ENCODE measurements at regions not wholly inside any gene's neighbourhood (a gene's known extent, or its start where the extent isn't known, plus 50 kb on each side); places are given as distances from the start of the nearest gene placed in this dataset.
"Not testable (repeated sequence)": the region's sequence is repeated elsewhere in the genome, so short reads cannot be mapped to it uniquely, and the experiment has no call there.

GRCh38 chr6:27668442-27669294, 195.8 kb upstream of the ZNF184 start:
- H3K4me1 Mint-ChIP-seq: peaks cover 26% of the 10 kb centered on the region
- intact Hi-C loops (cut with micrococcal nuclease): loop anchor here (1.0 to 5.0 kb wide), 5 partner anchors 12 to 390 kb away; no protein-coding TSS in a partner anchor
- H3K4me3 Mint-ChIP-seq: no peak overlapping the region
- no peak for DNase-seq
- peak overlapping the region; percentile 53 for H3K27ac Mint-ChIP-seq
- H3K36me3 Mint-ChIP-seq (ENCODE audit: low read depth): peaks cover 2% of the 10 kb centered on the region
- H3K27me3 Mint-ChIP-seq: peaks cover 64% of the 10 kb centered on the region
- peaks cover 19% of the 10 kb centered on the region for H3K9me3 Mint-ChIP-seq
- CTCF ChIA-PET: interaction anchor here (1.1 kb wide), 1 partner anchor 84 kb away, joined by 3 read pairs; no protein-coding TSS in a partner anchor
- no peak for ATAC-seq (ENCODE audit: low read depth)
- POLR2A ChIA-PET: no interaction called here
- no peak for TF ChIP-seq CTCF (IDR thresholded peaks at IDR 0.05)

GRCh38 chr6:27667657-27668441, 194.9 kb upstream of the ZNF184 start:
- peaks cover 2% of the 10 kb centered on the region for H3K36me3 Mint-ChIP-seq (ENCODE audit: low read depth)
- no peak for ATAC-seq (ENCODE audit: low read depth)
- CTCF ChIA-PET: interaction anchor here (1.1 kb wide), 1 partner anchor 85 kb away, joined by 3 read pairs; no protein-coding TSS in a partner anchor
- peak overlapping the region; percentile 53 for H3K27ac Mint-ChIP-seq
- peaks cover 15% of the 10 kb centered on the region for H3K9me3 Mint-ChIP-seq
- H3K27me3 Mint-ChIP-seq: peaks cover 63% of the 10 kb centered on the region
- intact Hi-C loops (cut with micrococcal nuclease): loop anchor here (1.0 to 5.0 kb wide), 5 partner anchors 12 to 389 kb away; no protein-coding TSS in a partner anchor
- DNase-seq: no peak
- POLR2A ChIA-PET: no interaction called here
- no peak overlapping the region for H3K4me3 Mint-ChIP-seq
- no peak for TF ChIP-seq CTCF (IDR thresholded peaks at IDR 0.05)
- peaks cover 24% of the 10 kb centered on the region for H3K4me1 Mint-ChIP-seq

GRCh38 chr6:27667016-27667656, 194.2 kb upstream of the ZNF184 start:
- POLR2A ChIA-PET: no interaction called here
- Mint-ChIP-seq H3K4me1 (peaks cover 17% of the 10 kb centered on the region), H3K27ac (peak overlapping the region; percentile 12), H3K9me3 (peaks cover 11% of the 10 kb centered on the region), H3K36me3 (ENCODE audit: low read depth) (peaks cover 2% of the 10 kb centered on the region), H3K4me3 (no peak overlapping the region), H3K27me3 (peaks cover 58% of the 10 kb centered on the region)
- intact Hi-C loops (cut with micrococcal nuclease): loop anchor here (5.0 kb wide), 2 partner anchors 60 to 75 kb away; no protein-coding TSS in a partner anchor
- CTCF ChIA-PET: no interaction called here
- DNase-seq (no peak), ATAC-seq (ENCODE audit: low read depth) (no peak)
- no peak for TF ChIP-seq CTCF (IDR thresholded peaks at IDR 0.05)

- no peak for DNase-seq
- H3K4me3 Mint-ChIP-seq: no peak overlapping the region
- H3K27ac Mint-ChIP-seq: no peak overlapping the region
- TF ChIP-seq CTCF (IDR thresholded peaks at IDR 0.05): no peak
- POLR2A ChIA-PET: no interaction called here
- no peaks in the 10 kb centered on the region for H3K4me1 Mint-ChIP-seq
- CTCF ChIA-PET: no interaction called here
- H3K36me3 Mint-ChIP-seq (ENCODE audit: low read depth): no peaks in the 10 kb centered on the region
- peaks cover 31% of the 10 kb centered on the region for H3K27me3 Mint-ChIP-seq
- H3K9me3 Mint-ChIP-seq: no peaks in the 10 kb centered on the region
- ATAC-seq (ENCODE audit: low read depth): no peak
- intact Hi-C loops (cut with micrococcal nuclease): no loop called here
Observed at GRCh38 chr6:27662769-27663168, 189.9 kb upstream of the ZNF184 start.

GRCh38 chr6:27662212-27662611, 189.3 kb upstream of the ZNF184 start:
- peaks cover 26% of the 10 kb centered on the region for H3K27me3 Mint-ChIP-seq
- H3K27ac Mint-ChIP-seq; H3K9me3 Mint-ChIP-seq; H3K4me3 Mint-ChIP-seq; H3K36me3 Mint-ChIP-seq (ENCODE audit: low read depth); DNase-seq; H3K4me1 Mint-ChIP-seq; POLR2A ChIA-PET; ATAC-seq (ENCODE audit: low read depth); intact Hi-C loops (cut with micrococcal nuclease); CTCF ChIA-PET: not testable (repeated sequence)

- H3K27ac Mint-ChIP-seq, CTCF ChIA-PET: not testable (repeated sequence)
Observed at GRCh38 chr6:27653143-27653825, 180.4 kb upstream of the ZNF184 start.

More at GRCh38 chr6:27653143-27653825, 180.4 kb upstream of the ZNF184 start:
- ATAC-seq (ENCODE audit: low read depth); DNase-seq; H3K36me3 Mint-ChIP-seq (ENCODE audit: low read depth); POLR2A ChIA-PET; H3K9me3 Mint-ChIP-seq; H3K4me1 Mint-ChIP-seq; intact Hi-C loops (cut with micrococcal nuclease); H3K4me3 Mint-ChIP-seq: not testable (repeated sequence)
- H3K27me3 Mint-ChIP-seq: peaks cover 35% of the 10 kb centered on the region
